SK-N-MC (cell line): ENCODE measurements at regions not wholly inside any gene's neighbourhood (a gene's known extent, or its start where the extent isn't known, plus 50 kb on each side); places are given as distances from the start of the nearest gene placed in this dataset.
"Not testable (repeated sequence)": the region's sequence is repeated elsewhere in the genome, so short reads cannot be mapped to it uniquely, and the experiment has no call there.

ENCODE experiments used
- EZH2 ChIP-seq: fragments of 200-600 bp; sonication (generic); IDR thresholded peaks from one replicate; pipeline ENCODE4 v1.6.1; 2017; ENCODE audit warnings: antibody characterized with exemption
- POLR2AphosphoS5 ChIP-seq: IDR thresholded peaks from 2 replicates; pipeline ENCODE4 v1.6.1; 2012; ENCODE audit warnings: mild to moderate bottlenecking, low read depth, low read length, borderline replicate concordance

- not testable (repeated sequence) for TF ChIP-seq POLR2AphosphoS5, EZH2
These were observed 140.2 kb upstream of the NBPF9 start for GRCh38 chr1:149243572-149243971.
